H9 (cell line): ENCODE measurements at regions not wholly inside any gene's neighbourhood (a gene's known extent, or its start where the extent isn't known, plus 50 kb on each side); places are given as distances from the start of the nearest gene placed in this dataset.

ENCODE experiments used
- DNase-seq: peaks from one replicate; pipeline ENCODE4 v3.0.0-alpha.2; 2017
- H2AFZ ChIP-seq: one replicate; pipeline ENCODE4 v1.6.1; 2013; ENCODE audit warnings: mild to moderate bottlenecking, low read length, control low read depth, moderate library complexity
- H2AK5ac ChIP-seq: 2 replicates; pipeline ENCODE4 v1.6.1; 2013; ENCODE audit warnings: low read length, control low read depth, mixed read lengths; ENCODE audit not compliant: insufficient read length
- H2BK120ac ChIP-seq: one replicate; pipeline ENCODE4 v1.6.1; 2013; ENCODE audit warnings: low read depth, mild to moderate bottlenecking, low read length, control low read depth, inconsistent platforms; ENCODE audit not compliant: poor library complexity, severe bottlenecking
- H2BK12ac ChIP-seq: 2 replicates; pipeline ENCODE4 v1.6.1; 2013; ENCODE audit warnings: low read length, control low read depth, mixed read lengths, low read depth; ENCODE audit not compliant: insufficient read length
- H2BK15ac ChIP-seq: 2 replicates; pipeline ENCODE4 v1.6.1; 2013; ENCODE audit warnings: low read depth, low read length, control low read depth
- H2BK20ac ChIP-seq: one replicate; pipeline ENCODE4 v1.6.1; 2013; ENCODE audit warnings: low read depth, mild to moderate bottlenecking, low read length, control low read depth, inconsistent platforms; ENCODE audit not compliant: poor library complexity, severe bottlenecking
- H2BK5ac ChIP-seq: 2 replicates; pipeline ENCODE4 v1.6.1; 2013; ENCODE audit warnings: low read length, control low read depth, mixed read lengths; ENCODE audit not compliant: insufficient read length
- H3K14ac ChIP-seq: 2 replicates; pipeline ENCODE4 v1.6.1; 2013; ENCODE audit warnings: low read length, control low read depth; ENCODE audit not compliant: insufficient read depth
- H3K18ac ChIP-seq: 2 replicates; pipeline ENCODE4 v1.6.1; 2013; ENCODE audit warnings: low read depth, mild to moderate bottlenecking, mixed read lengths, low read length, control low read depth; ENCODE audit not compliant: insufficient read length
- H3K23ac ChIP-seq: 2 replicates; pipeline ENCODE4 v1.6.1; 2013; ENCODE audit warnings: low read length, control low read depth, mixed read lengths, low read depth; ENCODE audit not compliant: insufficient read length
- H3K23me2 ChIP-seq: 2 replicates; pipeline ENCODE4 v1.6.1; 2013; ENCODE audit warnings: low read depth, mild to moderate bottlenecking, mixed read lengths, low read length, control low read depth; ENCODE audit not compliant: insufficient read length, poor library complexity, severe bottlenecking
- H3K27ac ChIP-seq: 2 replicates; pipeline ENCODE4 v1.5.1; 2013; ENCODE audit warnings: low read length, control low read depth, mixed read lengths, low read depth; ENCODE audit not compliant: insufficient read length
- H3K27me3 ChIP-seq: 2 replicates; pipeline ENCODE4 v1.6.1; 2013; ENCODE audit warnings: low read length, control low read depth, inconsistent platforms; ENCODE audit not compliant: insufficient read depth
- H3K4ac ChIP-seq: 2 replicates; pipeline ENCODE4 v1.6.1; 2013; ENCODE audit warnings: low read depth, mild to moderate bottlenecking, control low read depth, inconsistent platforms, low read length, moderate library complexity
- H3K4me1 ChIP-seq: 2 replicates; pipeline ENCODE4 v1.6.1; 2013; ENCODE audit warnings: low read length, control low read depth, inconsistent platforms; ENCODE audit not compliant: insufficient read depth
- H3K4me2 ChIP-seq: 2 replicates; pipeline ENCODE4 v1.6.1; 2013; ENCODE audit warnings: low read length, control low read depth, mixed read lengths; ENCODE audit not compliant: insufficient read length, insufficient read depth
- H3K56ac ChIP-seq: 2 replicates; pipeline ENCODE4 v1.6.1; 2013; ENCODE audit warnings: low read depth, mild to moderate bottlenecking, mixed read lengths, low read length, control low read depth; ENCODE audit not compliant: insufficient read length
- H3K79me1 ChIP-seq: 2 replicates; pipeline ENCODE4 v1.6.1; 2013; ENCODE audit warnings: low read depth, mild to moderate bottlenecking, moderate library complexity, low read length, control low read depth, inconsistent platforms; ENCODE audit not compliant: insufficient read depth, poor library complexity, severe bottlenecking
- H3K79me2 ChIP-seq: 2 replicates; pipeline ENCODE4 v1.6.1; 2013; ENCODE audit warnings: low read length, control low read depth, inconsistent platforms; ENCODE audit not compliant: insufficient read depth
- H3K9ac ChIP-seq: 2 replicates; pipeline ENCODE4 v1.6.1; 2013; ENCODE audit warnings: low read length, control low read depth, mixed read lengths; ENCODE audit not compliant: insufficient read length; ENCODE audit errors: extremely low read depth
- H3K9me3 ChIP-seq: one replicate; pipeline ENCODE4 v1.6.1; 2013; ENCODE audit warnings: low read depth, low read length, inconsistent platforms; ENCODE audit not compliant: control insufficient read depth
- H3T11ph ChIP-seq: one replicate; pipeline ENCODE4 v1.6.1; 2013; ENCODE audit warnings: mild to moderate bottlenecking, low read length, control low read depth, inconsistent platforms
- H4K20me1 ChIP-seq: one replicate; pipeline ENCODE4 v1.6.1; 2013; ENCODE audit not compliant: control insufficient read depth, insufficient read length, insufficient read depth
- H4K5ac ChIP-seq: 2 replicates; pipeline ENCODE4 v1.6.1; 2013; ENCODE audit warnings: low read depth, mild to moderate bottlenecking, mixed read lengths, low read length, control low read depth; ENCODE audit not compliant: insufficient read length
- H4K8ac ChIP-seq: replicated peaks from 2 replicates; pipeline ENCODE4 v1.6.1; 2013; ENCODE audit warnings: low read length, control low read depth, mixed read lengths, low read depth; ENCODE audit not compliant: insufficient read length
- H4K91ac ChIP-seq: 2 replicates; pipeline ENCODE4 v1.6.1; 2013; ENCODE audit warnings: low read depth, mild to moderate bottlenecking, moderate library complexity, mixed read lengths, low read length, control low read depth; ENCODE audit not compliant: insufficient read length
- H3K27ac Mint-ChIP-seq, 3 experiments: 2 replicates in 2 of 3; 3 replicates in 1 of 3; pipeline ENCODE4 v1.8.0; 2020 to 2021; ENCODE audit warnings: mixed read lengths in 3 of 3, mild to moderate bottlenecking in 1 of 3, moderate library complexity in 1 of 3
- H3K27me3 Mint-ChIP-seq: 2 replicates; pipeline ENCODE4 v1.8.0; 2021; ENCODE audit warnings: low read depth, mild to moderate bottlenecking, moderate library complexity, mixed read lengths
- H3K36me3 Mint-ChIP-seq, 3 experiments: 2 replicates in 2 of 3; 3 replicates in 1 of 3; pipeline ENCODE4 v1.8.0; 2020 to 2021; ENCODE audit warnings: low read depth in 3 of 3, mixed read lengths in 3 of 3; ENCODE audit not compliant: insufficient read depth in 1 of 3
- H3K4me1 Mint-ChIP-seq, 2 experiments: 2 replicates each; pipeline ENCODE4 v1.8.0; 2020; ENCODE audit warnings: mixed read lengths in 2 of 2
- H3K4me3 Mint-ChIP-seq, 2 experiments: 2 replicates in 1 of 2; 3 replicates in 1 of 2; pipeline ENCODE4 v1.8.0; 2020 to 2021; ENCODE audit warnings: mild to moderate bottlenecking in 2 of 2, mixed read lengths in 2 of 2, moderate library complexity in 1 of 2
- H3K9me3 Mint-ChIP-seq, 2 experiments: 2 replicates in 1 of 2; 3 replicates in 1 of 2; pipeline ENCODE4 v1.8.0; 2020; ENCODE audit warnings: mild to moderate bottlenecking in 2 of 2, mixed read lengths in 2 of 2, moderate library complexity in 1 of 2
- CTCF ChIP-seq: fragments of 200-600 bp; sonication (generic); conservative IDR thresholded peaks from 3 replicates; pipeline ENCODE4 v1.8.0; 2021; ENCODE audit warnings: antibody characterized with exemption, mild to moderate bottlenecking
- WGBS: extraction: QIAGEN DNeasy Blood & Tissue Kit; methylation state at CpG from one replicate; pipeline ENCODE4 v1.1.7; 2013; ENCODE audit warnings: missing lambda C conversion rate, low lambda C conversion rate, mixed read lengths; ENCODE audit not compliant: insufficient read length; ENCODE audit errors: extremely low coverage; 5-methylcytosine and 5-hydroxymethylcytosine counted together

GRCh38 chr9:73093740-73094379, 57.8 kb upstream of the ANXA1 start:
- H3K18ac ChIP-seq: no peak overlapping the region
- no peak overlapping the region for H2BK20ac ChIP-seq
- H3K27ac ChIP-seq: no peak overlapping the region
- no CpG with 5 or more reads among the region's 5 CpGs for WGBS
- no peak overlapping the region for H3K27ac Mint-ChIP-seq
- H2AFZ ChIP-seq: no peak overlapping the region
- no peak overlapping the region for H3K23ac ChIP-seq
- H3K79me2 ChIP-seq: no peaks in the 10 kb centered on the region
- H2BK15ac ChIP-seq: no peak overlapping the region
- no peaks in the 10 kb centered on the region for H3K27me3 ChIP-seq
- H2BK12ac ChIP-seq: no peak overlapping the region
- no peaks in the 10 kb centered on the region for H3K36me3 Mint-ChIP-seq
- H4K5ac ChIP-seq: no peak overlapping the region
- H3K27me3 Mint-ChIP-seq: no peaks in the 10 kb centered on the region
- H4K91ac ChIP-seq: no peak overlapping the region
- no peak overlapping the region for H3K4me3 Mint-ChIP-seq
- no peaks in the 10 kb centered on the region for H3K79me1 ChIP-seq
- H3K56ac ChIP-seq: no peak overlapping the region
- H3K4ac ChIP-seq: no peak overlapping the region
- H2BK5ac ChIP-seq: no peak overlapping the region
- no peaks in the 10 kb centered on the region for H4K20me1 ChIP-seq
- no peak overlapping the region for H3K9ac ChIP-seq
- H3K4me1 ChIP-seq: no peaks in the 10 kb centered on the region
- H3K14ac ChIP-seq: no peak overlapping the region
- no peak overlapping the region for H4K8ac ChIP-seq
- H3K4me1 Mint-ChIP-seq: peaks cover 0 to 5% of the 10 kb centered on the region in 2 experiments; a peak in 2 of 4 replicates
- no peak overlapping the region for H2AK5ac ChIP-seq
- H3T11ph ChIP-seq: no peak overlapping the region
- no peaks in the 10 kb centered on the region for H3K9me3 ChIP-seq
- no peak for TF ChIP-seq CTCF
- no peak overlapping the region for H2BK120ac ChIP-seq
- no peak for DNase-seq
- no peaks in the 10 kb centered on the region for H3K9me3 Mint-ChIP-seq
- no peaks in the 10 kb centered on the region for H3K23me2 ChIP-seq
- H3K4me2 ChIP-seq: no peak overlapping the region
